Renal cortical epithelial cell (primary cell): ENCODE measurements at regions not wholly inside any gene's neighbourhood (a gene's known extent, or its start where the extent isn't known, plus 50 kb on each side); places are given as distances from the start of the nearest gene placed in this dataset.

Source experiments
- DNase-seq: peaks from one replicate; pipeline ENCODE4 v3.0.0-alpha.2; 2011; ENCODE audit warnings: low read depth

DNA sequence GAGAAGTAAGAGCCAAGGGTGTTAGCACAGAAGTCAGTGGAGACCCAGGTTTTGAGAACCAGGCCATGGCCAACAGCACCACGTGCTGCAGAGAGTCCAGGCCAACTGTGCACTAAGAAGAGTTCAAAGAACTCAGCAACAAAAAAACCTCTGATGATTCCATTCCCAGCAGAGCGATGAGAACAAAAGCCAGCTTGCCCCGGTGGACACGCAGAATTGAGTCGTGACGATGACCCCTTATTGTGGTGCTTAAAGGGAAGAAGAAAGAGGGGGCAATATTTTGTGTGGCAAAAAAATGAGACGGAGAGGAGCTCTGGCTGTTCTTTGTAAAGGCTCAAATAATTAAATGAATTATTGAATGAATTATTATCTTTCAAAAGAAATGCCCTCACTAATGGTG lies 468.3 kb upstream of the AUTS2 start:
- DNase-seq, result no peak

- no peak for DNase-seq
These were observed 467.9 kb upstream of the AUTS2 start for GRCh38 chr7:69130396-69130795.

DNA sequence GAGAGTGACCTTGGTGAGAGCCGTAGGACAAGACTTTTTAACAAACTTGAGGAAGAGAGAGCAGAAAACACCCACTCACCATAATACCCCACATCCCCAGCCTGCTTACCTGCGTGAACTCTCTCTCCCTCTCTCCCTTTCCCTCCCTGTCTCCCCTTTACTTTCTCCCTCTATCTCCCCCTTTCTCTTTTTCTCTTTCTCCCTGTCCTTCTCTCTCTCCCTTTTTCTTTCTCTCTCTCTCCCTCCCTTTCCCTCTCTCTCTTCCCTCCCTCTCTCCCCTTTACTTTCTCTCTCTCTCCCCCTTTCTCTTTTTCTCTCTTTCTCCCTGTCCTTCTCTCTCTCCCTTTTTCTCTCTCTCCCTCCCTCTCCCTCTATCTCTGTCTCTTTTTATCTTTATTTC lies 464.0 kb upstream of the AUTS2 start:
- DNase-seq, result no peak

DNA sequence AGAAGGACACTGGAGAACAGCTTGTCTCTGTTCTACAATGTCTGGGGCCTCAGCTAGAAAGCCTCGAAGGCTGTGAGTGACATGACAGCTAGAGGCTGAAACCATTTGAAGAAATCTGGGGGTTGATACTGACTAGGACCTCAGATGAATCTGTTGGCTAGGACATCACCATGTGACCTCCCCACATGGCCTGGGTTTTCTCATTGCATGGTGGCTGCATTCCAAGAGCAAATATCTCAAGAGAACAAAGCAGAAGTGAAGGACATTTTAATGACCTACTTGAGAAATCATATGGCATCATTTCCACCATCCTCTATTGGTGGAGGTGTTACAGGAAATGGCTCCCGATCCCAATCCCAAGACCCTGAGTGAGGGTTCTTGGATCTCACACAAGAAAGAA lies 450.6 kb upstream of the AUTS2 start:
- DNase-seq, result no peak

DNA sequence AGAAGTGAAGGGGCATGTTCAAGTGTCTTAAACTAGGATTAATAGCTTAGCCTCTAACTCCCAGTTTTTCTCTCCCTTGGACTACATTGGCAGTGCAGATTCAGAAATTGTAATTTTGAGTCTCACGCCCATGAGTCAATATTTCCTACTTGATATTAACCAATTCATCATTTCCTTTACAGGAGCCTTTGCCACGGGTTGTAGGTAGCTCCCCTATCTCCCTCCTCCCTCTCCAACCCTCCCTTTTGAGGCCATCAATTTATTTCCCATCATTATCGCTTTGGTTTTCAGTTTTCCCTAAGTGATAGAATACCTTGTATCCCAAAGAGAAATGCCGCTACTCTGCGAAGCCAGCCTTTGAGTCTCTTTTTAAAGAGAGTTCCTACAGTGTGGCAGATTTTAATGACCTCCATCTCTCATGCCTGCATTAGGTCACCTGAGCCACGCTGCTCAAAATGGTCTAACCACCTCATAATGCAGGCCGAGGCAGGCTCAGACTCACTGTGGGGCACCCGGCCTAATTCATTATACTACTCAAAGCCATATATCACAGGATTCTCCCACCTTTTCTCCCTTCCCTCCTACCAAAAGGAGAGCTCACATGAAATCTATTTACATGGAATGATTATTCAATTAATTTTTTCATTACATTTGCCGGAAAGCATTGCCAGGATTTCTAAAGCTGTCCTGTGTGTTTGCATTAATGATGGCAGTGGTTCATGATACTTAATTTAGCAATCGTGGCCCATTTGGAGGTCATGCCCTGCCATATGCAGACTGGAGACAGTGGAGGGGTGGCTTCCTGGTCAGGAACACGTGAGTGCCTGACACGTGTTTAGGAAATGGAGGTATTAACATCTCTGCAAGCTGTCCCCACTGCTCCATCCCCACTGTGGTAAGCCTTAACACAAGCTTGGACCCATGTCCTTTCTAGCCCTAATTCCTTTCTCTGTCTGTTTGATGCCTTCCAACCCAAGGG lies 448.2 kb upstream of the AUTS2 start:
- DNase-seq, result no peak

DNA sequence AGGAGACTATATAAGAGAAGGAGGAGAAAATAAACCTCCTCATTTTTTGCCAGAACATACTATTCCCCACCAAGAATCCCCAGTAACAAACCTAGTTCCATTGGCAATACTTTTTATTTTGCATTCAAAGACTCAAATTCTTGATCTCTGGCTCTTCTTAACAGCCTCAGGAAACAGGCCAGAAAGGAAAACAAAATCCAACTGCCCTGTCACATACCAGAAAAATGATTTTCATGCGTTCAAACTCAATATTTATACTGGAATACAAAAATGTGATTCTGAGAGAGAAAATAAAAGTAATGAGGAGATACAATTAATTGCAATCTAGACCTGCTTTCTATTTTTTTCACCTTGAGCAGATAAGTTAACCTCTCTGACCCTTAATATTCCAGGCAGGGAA lies 435.9 kb upstream of the AUTS2 start:
- no peak for DNase-seq

DNA sequence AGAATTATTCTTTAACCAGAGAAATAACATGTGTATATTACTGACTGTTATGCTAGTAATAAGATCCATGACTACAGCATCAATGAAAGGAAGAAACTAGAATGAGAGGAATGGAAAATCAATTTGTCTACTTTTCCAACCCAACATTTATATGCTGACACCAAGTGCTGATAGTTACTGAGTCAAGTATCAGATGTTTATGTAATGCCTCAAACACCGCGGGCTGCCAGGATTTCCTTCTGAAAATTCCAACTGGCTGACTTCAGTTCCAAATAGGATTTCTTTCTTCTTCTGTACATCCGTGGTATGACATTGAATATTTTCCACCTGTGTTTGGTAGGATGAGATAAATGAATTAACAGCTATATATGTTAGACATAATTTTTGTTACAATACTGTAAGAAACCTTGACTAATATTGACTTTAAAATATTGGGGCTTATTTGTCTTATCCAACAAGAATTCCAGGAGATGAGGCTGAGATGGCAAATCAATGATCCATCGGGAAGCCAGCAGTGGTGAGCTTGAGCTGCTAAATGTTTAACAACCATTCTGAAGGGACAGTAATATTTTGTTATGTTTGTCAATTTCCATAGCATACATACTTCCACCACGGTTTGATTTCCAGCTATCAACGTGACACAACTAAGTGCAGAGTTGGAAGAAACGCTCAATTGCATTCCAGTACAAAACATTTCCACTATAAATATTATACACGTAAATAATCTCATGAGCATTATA lies 435.2 kb upstream of the AUTS2 start:
- no peak for DNase-seq

- no peak for DNase-seq
These were observed 431.2 kb upstream of the AUTS2 start for GRCh38 chr7:69166979-69167516.

DNA sequence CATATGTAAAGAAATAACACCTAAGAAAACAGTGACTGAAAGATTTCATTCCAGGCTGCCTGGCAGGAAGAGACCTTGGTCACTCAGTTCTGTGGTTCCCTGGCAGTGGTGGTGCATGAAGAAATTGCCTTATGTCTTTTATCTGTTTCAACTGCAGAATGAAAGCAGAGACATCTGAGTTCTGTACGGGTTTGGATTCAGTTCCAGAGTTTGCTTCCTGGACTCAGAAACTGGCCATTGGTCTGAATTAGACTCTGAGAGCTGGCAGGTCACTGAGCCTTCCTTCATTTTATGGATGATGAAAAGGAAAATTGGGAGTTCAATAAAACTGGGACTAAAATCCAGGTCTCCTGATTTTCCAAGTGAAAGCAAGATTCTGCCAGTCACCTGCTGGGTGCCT lies 428.9 kb upstream of the AUTS2 start:
- DNase-seq, result no peak

- no peak for DNase-seq
These were observed 425.8 kb upstream of the AUTS2 start for GRCh38 chr7:69172357-69173077.

DNA sequence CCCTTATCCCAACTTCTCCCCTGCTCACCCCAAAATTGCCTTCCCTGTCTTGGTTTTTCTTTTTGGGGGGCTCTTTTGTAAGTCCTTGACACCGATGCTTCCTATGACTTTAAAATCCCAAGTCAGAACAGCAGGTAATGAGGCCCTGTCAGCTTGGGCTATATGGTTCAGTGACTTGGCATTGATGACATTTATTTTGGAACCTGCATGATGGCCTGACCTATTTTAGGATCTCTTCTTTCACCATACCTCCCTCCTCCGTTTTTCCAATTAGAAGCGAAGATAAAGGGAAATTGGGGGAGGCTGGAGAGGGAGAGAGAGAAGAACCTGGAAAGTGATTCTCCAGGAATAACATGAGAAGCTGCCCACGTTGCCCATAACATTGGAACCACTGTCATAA lies 424.9 kb upstream of the AUTS2 start:
- no peak for DNase-seq

DNA sequence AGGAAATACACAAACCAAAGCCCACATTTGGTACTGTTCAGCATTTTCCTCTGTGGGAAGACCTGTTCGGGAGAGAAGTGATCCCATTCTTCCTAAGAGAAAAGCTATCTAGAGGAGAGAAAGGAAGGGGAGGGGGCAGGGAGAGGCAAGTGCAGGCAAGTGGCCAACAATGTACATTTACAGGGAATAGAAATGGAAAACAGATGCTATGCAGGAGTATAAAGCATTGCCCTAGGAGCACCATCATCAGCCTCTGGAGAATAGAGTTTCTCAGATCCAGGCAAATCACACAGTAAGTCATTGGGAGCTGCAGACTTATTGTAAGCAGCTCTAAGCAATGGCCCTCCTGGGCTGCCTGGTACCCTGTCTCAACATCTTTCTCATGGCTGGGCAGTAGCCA lies 424.4 kb upstream of the AUTS2 start:
- DNase-seq, result no peak

DNA sequence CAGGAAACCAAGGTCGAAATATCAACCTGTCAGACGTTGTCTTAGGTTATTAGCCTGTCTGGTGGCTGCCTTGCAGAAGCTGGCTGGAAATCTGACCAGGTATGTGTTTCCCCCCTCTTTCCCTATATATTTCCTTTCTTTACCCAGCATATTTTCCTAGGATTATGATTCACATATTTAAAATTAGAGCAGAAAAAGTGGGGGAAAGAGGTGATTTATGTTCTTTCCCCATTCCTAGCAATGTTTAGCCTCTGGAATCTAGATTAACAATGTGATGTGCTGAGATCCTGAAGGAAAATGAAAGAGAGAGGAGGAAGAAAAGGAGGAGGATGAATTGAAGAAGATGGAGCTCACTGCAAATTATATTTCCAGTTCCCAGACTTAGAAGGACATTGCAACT lies 421.4 kb upstream of the AUTS2 start:
- DNase-seq, result no peak

GRCh38 chr7:69177461-69177861 lies 420.8 kb upstream of the AUTS2 start:
- no peak for DNase-seq

GRCh38 chr7:69177941-69178494 lies 420.3 kb upstream of the AUTS2 start:
- DNase-seq, result no peak

DNA sequence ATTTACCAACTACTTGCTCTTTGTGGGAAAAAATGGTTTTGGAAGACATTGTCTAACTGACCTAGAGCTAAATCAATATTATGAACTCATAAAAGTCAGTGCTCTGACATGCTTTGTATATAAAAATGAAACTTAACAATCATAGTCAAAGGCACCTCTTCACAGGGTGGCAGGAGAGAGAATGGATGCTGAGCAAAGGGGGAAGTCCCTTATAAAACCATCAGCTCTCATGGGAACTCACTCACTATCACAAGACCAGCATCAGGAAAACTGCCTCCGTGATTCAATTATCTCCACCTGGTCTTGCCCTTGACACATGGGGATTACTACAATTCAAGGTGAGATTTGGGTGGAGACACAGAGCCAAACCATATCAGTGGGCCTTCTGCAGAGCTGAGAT lies 417.6 kb upstream of the AUTS2 start:
- no peak for DNase-seq

- DNase-seq, result no peak
These were observed 415.4 kb upstream of the AUTS2 start for GRCh38 chr7:69182596-69183467.

- no peak for DNase-seq
These were observed 413.9 kb upstream of the AUTS2 start for GRCh38 chr7:69184339-69184738.

DNA sequence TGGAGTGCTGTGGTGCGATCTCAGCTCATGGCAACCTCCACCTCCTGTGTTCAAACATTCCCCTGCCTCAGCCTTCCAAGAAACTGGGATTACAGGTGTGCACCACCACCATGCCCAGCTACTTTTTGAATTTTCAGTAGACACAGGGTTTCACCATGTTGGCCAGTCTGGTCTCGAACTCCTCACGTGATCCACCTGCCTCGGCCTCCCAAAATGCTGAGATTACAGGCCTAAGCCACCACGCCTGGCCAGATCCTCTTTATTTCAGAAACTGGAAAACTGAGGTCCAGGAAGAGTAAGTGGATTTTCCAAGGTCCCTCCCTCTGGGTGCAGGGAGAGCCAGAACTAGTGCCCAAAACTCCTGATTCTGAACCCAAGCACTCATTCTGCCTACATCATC lies 413.1 kb upstream of the AUTS2 start:
- DNase-seq, result no peak

DNA sequence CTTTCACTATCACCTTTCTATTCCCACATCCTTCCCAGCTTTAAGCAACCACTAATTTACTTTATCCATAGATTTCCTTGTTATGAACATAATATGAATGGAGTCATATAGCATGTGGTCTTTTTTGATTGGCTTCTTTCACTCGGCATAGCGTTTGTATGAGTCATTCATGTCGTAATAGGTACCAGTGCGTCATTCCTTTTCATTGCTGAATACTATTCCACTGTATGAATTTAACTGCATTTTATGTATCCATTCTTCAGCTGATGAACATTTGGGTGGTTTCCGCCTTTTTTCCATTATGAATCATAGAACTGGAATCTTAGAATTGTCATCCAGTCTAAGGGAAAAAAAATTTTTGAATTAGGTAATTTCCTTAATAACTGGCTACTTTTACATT lies 411.3 kb upstream of the AUTS2 start:
- DNase-seq, result no peak

DNA sequence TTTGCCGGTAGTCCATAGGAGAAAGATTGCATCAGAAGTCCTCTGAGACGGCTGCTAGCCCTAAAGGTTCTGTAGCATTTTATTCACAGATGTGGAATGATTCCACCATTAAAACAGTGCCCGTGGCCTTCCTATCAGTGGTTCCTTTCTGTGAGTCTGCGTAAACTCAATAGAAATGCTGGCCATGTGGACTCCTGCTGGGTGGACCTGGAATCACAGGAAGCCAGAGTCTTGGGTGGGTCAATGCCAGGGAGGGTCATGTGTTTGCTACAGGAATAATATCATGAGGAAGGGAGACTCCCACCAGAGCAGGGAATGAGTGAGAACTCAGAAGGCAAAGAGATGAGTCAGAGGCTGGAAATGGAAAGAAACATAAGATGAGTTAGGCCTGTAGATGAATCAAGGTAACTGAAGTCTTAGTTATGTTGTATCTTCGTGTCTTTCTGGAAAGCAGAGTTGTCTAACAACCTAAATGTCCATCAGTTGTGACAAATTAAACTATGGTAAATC lies 410.4 kb upstream of the AUTS2 start:
- DNase-seq, result no peak
